Breast epithelium (tissue), 3 donors: ENCODE measurements at regions not wholly inside any gene's neighbourhood (a gene's known extent, or its start where the extent isn't known, plus 50 kb on each side); places are given as distances from the start of the nearest gene placed in this dataset.

ENCODE experiments used
- CTCF ChIP-seq, 3 donors: fragments of 450-650 bp; IDR thresholded peaks; one replicate each; pipeline ENCODE4 v1.5.1; 2016 to 2017; ENCODE audit warnings: antibody characterized with exemption in 3 of 3, mild to moderate bottlenecking in 3 of 3, moderate library complexity in 3 of 3
- POLR2A ChIP-seq: fragments of 450-650 bp; IDR thresholded peaks from one replicate; pipeline ENCODE4 v1.6.1; 2016; ENCODE audit warnings: antibody characterized with exemption, mild to moderate bottlenecking, moderate library complexity
- POLR2AphosphoS5 ChIP-seq, 3 donors: sonication (generic); formaldehyde crosslinking; IDR thresholded peaks; one replicate each; pipeline ENCODE4 v1.6.1; 2017; ENCODE audit warnings: antibody characterized with exemption in 3 of 3

GRCh38 chr17:12389421-12389820 is 276.3 kb upstream of the MYOCD start:
- TF ChIP-seq CTCF (IDR thresholded peaks at IDR 0.05): no peak
- no peak for TF ChIP-seq POLR2A
- TF ChIP-seq POLR2AphosphoS5 (IDR thresholded peaks at IDR 0.05): no peak
